ENCODE measurements at regions not wholly inside any gene's neighbourhood (a gene's known extent, or its start where the extent isn't known, plus 50 kb on each side); places are given as distances from the start of the nearest gene placed in this dataset.

DNA sequence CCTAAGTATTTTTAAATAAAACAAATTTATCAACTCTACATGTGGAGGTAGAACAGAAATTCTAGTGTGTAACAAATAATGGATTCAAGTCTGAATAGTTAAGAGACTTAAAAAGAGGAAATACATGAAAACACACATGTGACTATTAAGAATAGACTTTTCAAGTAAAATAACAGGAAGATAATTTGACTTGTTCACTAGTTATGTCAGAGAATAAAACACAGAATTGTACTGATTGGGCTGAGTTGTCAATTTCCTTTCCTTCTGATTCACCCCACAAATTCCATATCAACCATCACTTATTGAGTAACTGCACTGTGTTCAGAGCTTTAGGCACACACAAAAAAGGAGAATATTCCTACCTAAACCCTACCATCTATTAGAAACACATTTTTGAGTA, 557.2 kb downstream of the TUSC7 start:
- no peak for DNase-seq

DNA sequence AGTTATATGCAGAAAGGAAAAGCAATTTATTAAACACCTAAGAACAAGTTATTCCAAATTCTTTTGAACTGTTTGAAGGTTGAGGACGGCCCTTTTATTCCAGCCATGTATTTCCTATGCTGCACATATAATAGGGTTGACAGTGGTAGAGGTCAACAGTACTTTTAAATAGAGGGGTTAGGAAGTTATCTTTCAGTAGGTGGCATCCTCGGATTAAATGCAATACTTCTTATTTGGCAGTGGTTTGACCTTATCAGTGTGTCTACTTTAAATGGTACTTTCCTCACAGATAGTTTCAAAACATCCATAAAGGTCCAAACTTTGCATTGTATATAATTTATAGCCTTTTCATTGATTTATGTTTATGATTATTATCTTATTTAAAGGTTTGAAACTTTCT, 558.7 kb downstream of the TUSC7 start:
- DNase-seq = no peak

DNA sequence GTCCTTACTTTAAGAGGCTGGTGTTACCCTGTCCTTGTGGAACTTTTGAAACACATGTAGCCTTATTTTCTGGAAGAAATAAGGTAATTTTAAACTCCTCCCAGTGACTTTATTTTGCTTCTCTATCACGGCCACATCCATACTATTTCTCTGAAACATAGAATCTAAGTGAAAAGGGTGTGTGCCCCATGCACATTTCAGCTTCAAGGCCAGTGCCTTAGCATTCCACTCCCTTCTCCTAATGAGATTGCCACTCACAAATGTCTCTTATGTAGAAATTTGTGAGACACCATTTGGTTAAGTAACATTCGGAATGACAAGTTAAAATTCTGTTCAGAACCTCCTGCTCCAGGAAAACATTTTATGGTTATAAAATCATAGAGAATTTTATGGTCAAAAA, 562.7 kb downstream of the TUSC7 start:
- DNase-seq = no peak

- no peak for DNase-seq
Measured at GRCh38 chr3:117272876-117273523, 563.4 kb downstream of the TUSC7 start.

DNA sequence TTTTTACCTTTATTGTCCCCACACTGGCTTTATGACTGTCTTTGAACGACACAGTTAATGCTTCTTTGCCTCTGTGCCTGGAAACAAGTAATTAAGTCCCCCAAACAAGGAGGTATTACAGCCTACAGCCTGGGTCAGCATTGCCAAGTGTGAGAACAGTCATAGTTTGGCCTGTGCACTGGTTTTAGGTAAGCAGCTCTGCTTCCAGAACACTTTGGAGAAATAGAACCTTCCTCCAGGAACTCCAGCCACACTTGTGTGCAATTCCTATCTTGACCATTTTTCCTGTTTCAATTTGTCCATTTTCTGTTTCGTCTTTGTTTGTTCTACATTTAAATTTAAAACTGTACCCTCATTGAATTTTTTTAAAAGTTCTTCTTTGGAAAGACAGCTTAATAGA, 568.2 kb downstream of the TUSC7 start:
- no peak for DNase-seq

- DNase-seq = no peak
Measured at GRCh38 chr3:117278424-117279190, 569.0 kb downstream of the TUSC7 start.

GRCh38 chr3:117281371-117281770, 571.8 kb downstream of the TUSC7 start:
- DNase-seq = no peak

DNA sequence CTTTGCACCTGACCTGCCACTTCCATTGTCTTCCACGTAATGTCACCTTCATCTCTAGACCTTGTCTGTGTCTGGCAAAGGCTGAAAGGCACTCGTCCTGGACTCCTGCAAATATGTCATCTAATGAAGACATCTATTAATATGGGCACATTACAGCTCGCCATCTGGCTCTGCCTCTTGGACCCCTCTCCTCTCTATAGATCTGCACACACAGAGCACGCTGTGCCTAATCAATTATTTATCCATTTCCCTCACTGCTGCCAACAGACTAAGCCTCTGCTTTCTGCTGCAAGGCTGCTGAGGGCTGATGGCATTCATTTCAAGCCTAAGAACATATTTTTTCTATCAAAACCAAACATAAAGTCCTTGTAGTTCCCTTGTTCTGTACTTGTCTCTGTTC, 573.0 kb downstream of the TUSC7 start:
- DNase-seq = no peak

GRCh38 chr3:117285737-117286136, 576.2 kb downstream of the TUSC7 start:
- DNase-seq = no peak

GRCh38 chr3:117286488-117286887, 576.9 kb downstream of the TUSC7 start:
- no peak for DNase-seq

- no peak for DNase-seq
Measured at GRCh38 chr3:117287602-117288001, 578.0 kb downstream of the TUSC7 start.

GRCh38 chr3:117291476-117291875, 581.9 kb downstream of the TUSC7 start:
- DNase-seq = no peak

DNA sequence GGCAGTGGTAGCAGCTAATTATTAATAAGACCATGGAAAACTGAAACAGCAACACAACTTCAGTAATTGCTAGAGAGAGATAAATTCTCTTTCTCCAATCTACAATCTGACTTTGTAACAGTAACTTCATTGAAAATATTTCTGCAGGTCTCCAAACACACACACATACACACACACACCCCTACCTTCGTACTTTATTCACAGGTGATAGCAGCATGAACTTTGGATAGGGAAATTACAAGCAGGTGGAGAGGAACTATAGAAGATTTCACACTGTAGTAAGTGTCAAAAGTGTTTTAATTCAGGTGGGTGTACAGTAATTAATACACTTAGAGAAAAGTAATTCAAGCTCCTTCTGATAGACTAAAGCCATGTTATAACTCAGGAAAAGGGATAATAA, 587.5 kb downstream of the TUSC7 start:
- no peak for DNase-seq

GRCh38 chr3:117297541-117297940, 588.0 kb downstream of the TUSC7 start:
- DNase-seq = no peak

- DNase-seq = no peak
Measured at GRCh38 chr3:117298273-117298672, 588.7 kb downstream of the TUSC7 start.

DNA sequence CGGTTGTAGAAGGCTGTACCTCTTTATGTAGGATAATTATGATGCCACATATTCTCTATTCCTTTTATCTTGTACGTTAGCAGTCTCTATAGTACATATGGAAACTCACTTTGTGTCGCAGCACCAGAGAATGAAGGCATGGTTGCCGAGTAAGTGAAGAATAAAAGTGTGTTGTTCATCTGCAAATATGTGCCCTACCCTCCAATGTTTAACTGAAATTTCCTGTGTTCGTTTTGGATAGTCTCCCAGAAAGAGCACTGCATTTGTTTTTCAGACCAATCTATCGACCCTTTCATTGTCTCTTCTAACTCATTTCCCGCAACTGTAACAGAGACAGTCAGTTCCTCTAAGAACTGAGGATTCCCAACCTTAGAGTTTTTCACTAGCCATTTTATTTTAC, 592.8 kb downstream of the TUSC7 start:
- no peak for DNase-seq

DNA sequence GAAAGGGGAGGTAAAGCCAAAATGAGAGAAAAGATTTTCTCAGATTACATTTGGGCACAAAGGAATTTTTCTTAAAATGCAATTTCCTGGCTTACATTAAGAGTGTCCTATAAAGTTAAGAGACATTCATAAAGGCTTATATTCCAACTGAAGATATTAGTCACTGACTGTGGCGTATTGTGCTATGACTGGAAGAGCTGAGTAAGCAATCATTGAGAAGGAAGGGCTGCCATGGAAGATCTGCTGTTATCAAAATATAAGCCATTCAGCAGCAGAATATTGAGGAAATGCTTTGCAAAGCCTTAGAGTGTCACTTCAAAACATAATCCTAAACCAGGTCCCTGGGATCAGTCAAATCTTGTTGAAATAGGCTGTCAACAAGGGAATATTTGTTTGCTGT, 593.9 kb downstream of the TUSC7 start:
- DNase-seq = no peak

GRCh38 chr3:117304681-117305080, 595.1 kb downstream of the TUSC7 start:
- no peak for DNase-seq

DNA sequence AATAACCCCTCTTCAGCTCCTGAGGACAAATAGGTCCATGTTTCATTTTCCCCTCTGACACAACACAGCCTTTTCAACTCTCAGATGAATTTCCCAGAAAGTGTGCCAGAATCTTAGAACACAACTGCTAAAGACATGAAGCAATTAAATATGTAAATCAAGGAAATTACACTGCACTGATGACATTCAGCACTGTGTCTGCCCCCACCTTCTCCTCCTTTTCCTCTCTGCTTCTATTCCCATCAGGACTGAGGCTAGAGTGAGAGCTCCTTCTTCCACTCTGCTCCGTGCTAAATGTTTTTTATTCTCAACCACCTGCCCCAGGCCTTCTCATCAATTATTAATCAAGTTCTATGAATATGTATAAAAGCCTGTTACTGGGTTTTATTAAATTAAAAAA, 596.1 kb downstream of the TUSC7 start:
- DNase-seq = no peak

DNA sequence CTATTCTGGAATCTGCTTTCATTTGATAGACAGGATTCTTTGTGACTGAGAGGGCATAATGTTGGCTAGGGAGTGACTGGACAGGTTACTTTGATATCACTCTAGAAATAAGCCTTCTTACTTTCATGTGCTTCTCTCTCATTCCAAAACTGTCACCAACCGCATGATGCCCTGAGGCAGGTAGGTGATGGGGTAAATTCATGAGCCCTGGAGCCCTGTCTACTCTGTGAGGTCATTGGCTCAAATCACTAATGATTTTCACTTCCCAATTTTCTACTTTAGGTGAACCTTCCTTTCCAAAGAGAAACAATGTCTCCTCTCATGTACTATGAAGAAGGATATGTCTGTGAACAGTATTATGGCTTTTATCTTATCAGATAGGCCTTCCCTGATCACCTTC, 596.7 kb downstream of the TUSC7 start:
- DNase-seq = no peak

GRCh38 chr3:117308353-117308752, 598.8 kb downstream of the TUSC7 start:
- no peak for DNase-seq

DNA sequence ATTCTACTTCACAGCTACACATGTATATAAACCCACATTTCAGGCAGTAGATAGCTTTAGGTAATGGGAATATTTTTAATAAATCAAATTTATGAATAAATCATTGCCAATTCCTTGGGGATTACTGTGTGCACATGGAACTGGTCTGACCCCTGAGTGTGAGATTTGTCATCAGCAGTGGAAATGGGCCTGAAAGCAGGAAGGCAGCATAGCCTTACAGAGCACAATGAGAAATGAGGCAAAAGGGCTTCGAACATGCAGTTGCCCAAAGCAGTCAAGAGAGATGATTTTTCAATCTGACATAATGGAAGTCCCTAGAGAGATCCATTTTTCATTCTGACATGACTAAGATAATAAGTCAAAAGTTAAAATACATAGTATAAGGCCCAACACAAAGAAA, 599.2 kb downstream of the TUSC7 start:
- no peak for DNase-seq

DNA sequence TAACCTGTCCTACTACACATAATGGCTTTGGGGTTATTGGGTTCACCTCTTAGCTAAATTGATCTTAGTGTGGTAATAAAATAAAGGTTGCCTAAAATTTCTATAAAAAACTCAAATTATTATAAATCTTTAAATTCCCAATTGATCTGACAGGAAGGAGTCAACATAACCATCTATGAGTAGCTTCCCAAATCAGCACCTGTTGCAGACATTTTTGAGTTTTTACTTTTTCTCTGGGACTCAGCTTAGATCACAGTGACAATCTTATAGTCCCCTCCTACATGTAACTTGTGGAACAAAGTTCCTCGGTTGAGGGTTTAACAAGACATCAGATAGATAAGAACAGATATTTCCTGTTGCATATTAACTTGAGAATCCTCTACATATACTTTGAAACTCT, 601.0 kb downstream of the TUSC7 start:
- DNase-seq = no peak

DNA sequence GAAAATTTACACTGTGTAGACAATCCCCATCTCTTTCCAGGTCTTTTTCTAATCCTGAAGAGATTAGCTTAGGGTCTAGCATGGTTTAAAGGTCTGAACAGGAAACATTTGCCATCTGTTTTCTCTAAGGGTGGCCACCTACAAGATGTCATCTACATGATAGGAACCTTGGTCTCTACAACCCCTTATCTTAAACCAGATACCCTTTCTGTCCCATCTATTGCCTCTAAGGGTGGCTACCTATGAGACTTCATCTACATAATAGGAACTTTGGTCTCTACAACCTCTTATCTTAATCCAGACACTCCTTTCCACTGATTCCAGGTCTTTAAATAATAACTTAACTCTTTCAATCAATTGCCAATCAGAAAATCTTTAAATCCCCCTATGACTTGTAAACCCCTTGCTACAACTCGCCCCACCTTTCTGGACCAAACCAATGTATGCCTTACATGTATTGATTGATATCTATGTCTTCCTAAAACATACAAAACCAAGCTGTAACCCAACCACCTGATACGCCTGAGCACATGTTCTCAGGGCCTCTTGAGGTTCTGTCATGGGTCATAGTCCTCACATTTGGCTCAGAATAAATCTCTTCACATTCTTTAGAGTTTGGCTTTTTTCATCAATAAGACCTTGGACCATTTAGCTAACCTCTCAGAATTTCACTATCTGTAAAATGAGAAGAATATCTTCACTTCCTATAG, 605.0 kb downstream of the TUSC7 start:
- DNase-seq = no peak

All from activated T-cell treated with anti-CD3 and anti-CD28 coated beads, Interleukin-2, amount 50 U/mL, for 1 hour (primary cell).